ENCODE measurements at regions not wholly inside any gene's neighbourhood (a gene's known extent, or its start where the extent isn't known, plus 50 kb on each side); places are given as distances from the start of the nearest gene placed in this dataset.

DNA sequence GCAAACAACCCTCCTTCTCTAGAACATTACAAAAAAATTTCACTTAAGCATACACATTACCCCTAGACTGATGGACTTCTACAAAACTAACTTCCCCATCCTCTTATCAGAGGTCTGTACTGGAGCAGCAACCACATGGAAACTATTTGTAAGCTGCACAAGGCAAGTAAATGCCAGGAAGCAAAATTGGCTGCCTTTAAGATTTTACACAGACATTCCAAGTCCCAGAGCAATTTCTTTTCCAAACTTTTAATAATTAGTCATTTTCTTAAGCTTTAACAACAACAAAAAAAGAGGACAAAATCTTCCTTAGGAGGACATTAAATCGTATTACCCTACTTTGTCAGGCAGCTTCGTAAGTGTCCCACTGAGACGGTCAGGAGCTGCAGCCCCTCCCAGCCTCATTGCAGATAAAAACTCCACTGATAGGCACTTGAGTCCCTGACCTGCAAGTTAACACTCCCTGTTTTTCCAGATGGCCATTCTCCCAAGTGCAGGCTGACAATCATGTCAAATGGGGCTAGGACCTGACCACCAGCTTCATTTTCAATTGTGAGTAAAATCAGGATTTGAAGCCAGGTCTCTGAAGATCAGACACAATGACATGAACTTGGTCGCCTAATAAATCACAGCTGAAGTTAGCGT, 680.1 kb downstream of the DIAPH3 start:
- DNase-seq (ENCODE audit: low read depth) = no peak

DNA sequence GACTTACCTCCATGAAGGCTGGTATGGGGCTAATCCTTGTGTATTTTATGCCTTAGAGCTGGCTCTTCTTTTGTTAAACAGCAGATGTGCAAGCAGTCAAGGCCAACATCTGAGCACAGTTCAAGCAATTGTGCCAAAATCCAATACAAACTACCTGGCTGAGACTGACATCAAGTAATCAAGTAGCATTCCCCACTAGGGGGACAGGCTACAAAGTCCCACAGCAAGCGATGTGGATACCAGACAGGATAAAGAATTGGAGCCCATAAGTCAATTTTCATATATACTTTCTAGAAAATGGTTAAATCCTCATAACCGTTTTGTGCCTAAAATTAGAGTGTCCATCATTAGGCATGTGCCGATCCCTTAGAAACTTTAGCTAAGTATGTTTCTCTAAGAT, 675.8 kb downstream of the DIAPH3 start:
- no peak for DNase-seq (ENCODE audit: low read depth)

GRCh38 chr13:59488436-59488835, 675.3 kb downstream of the DIAPH3 start:
- peak; percentile 67 for DNase-seq (ENCODE audit: low read depth)

DNA sequence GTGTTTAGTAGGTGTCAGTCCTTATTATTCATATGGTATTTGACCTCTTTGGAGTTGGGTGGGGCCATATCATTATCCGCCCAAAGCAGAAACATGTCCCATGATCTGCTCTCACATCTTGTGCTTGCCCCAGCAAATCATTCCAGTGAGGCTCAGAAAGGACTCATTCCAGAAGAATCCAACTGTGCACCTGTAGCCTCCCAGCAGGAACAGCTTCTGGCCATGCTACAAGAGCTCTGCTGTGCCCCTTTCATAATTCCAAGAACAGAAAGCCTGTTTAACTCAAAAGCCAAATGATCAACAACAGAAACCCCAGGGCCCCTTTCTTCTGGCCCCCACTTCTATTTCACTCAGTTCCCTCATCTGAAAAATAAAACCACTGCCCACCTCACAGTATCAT, 673.1 kb downstream of the DIAPH3 start:
- DNase-seq (ENCODE audit: low read depth) = no peak

- DNase-seq (ENCODE audit: low read depth) = peak; percentile 18
These were observed 671.6 kb downstream of the DIAPH3 start for GRCh38 chr13:59492030-59492636.

DNA sequence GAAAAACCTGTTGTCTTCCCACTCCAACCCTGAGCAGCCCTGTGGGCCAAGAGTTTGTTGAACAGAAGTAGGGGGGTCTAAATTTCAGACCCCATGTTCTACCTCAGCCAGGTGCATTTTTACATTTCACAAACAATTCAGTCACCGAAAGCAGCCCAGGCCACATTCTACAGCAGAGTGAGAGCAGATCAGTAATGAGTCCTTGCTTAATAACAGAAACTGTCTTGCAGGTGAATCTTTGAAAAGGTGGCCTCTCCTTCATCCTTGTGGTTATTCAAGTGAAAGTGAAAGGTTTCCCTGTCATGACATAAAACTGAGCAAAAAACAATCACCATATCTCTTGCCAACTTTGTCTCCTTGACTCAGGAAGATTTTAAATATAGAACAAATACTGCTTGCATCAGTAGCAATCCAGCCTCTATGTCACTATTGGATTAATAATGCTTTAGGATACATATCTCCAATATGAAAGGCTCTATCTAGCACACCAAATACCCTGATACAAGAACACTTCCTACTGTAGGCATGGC, 670.2 kb downstream of the DIAPH3 start:
- no peak for DNase-seq (ENCODE audit: low read depth)

DNA sequence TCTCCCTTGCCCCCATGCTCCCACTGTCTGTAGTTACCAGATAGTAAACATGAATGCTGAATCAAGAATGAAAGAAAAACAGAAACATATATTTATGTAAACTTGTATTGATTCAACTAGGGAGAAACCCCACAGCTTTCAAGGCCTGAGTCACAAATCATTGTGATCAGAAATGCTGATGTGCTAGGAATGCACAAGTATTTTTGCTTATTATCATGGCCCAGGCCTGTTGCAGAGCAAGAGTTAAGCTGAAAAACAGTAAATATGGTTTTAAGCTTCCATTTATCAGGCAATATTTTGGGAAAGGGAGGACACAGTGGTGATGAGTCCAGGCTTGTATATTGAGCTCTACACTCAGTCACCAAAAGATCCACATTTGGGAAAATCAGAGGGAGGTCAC, 669.6 kb downstream of the DIAPH3 start:
- DNase-seq (ENCODE audit: low read depth) = no peak

GRCh38 chr13:59494560-59494970, 669.2 kb downstream of the DIAPH3 start:
- peak; percentile 63 for DNase-seq (ENCODE audit: low read depth)

- no peak for DNase-seq (ENCODE audit: low read depth)
These were observed 668.4 kb downstream of the DIAPH3 start for GRCh38 chr13:59495299-59495698.

GRCh38 chr13:59495936-59496512, 667.7 kb downstream of the DIAPH3 start:
- no peak for DNase-seq (ENCODE audit: low read depth)

DNA sequence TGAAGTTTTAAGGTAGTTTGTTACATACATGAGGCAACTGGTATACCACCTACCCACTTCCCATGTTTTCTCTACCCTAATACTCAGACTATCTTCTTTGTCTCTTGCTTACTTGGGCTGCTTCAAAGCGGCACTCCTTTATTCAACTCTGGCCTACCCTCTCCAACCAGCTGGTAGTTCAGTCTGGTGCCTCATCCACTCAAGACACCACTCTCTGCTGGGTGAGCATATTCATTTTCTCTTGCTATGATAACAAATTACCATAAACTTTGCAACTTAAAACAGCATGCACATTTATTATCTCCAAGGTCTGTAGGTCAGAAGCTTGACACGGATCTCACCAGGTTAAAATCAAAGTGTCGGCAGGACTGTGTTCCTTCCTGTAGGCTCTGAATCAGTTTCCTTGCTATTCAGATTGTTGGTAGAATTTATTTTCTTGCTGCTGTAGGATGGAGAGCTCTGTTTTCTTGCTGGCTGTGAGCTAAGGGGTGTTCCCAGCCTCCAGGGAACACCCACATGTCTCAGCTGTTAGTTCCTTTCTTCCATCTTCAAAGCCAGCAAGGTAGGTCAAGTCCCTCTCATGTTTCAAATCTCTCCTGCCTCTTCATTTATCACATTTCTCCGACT, 666.0 kb downstream of the DIAPH3 start:
- no peak for DNase-seq (ENCODE audit: low read depth)

GRCh38 chr13:59501004-59501403, 662.7 kb downstream of the DIAPH3 start:
- no peak for DNase-seq (ENCODE audit: low read depth)

GRCh38 chr13:59504407-59504806, 659.3 kb downstream of the DIAPH3 start:
- no peak for DNase-seq (ENCODE audit: low read depth)

- DNase-seq (ENCODE audit: low read depth) = no peak
These were observed 653.3 kb downstream of the DIAPH3 start for GRCh38 chr13:59510386-59510785.

- no peak for DNase-seq (ENCODE audit: low read depth)
These were observed 650.0 kb downstream of the DIAPH3 start for GRCh38 chr13:59513686-59514085.

GRCh38 chr13:59514316-59514715, 649.4 kb downstream of the DIAPH3 start:
- DNase-seq (ENCODE audit: low read depth) = no peak

- DNase-seq (ENCODE audit: low read depth) = no peak
These were observed 643.9 kb downstream of the DIAPH3 start for GRCh38 chr13:59519819-59520218.

DNA sequence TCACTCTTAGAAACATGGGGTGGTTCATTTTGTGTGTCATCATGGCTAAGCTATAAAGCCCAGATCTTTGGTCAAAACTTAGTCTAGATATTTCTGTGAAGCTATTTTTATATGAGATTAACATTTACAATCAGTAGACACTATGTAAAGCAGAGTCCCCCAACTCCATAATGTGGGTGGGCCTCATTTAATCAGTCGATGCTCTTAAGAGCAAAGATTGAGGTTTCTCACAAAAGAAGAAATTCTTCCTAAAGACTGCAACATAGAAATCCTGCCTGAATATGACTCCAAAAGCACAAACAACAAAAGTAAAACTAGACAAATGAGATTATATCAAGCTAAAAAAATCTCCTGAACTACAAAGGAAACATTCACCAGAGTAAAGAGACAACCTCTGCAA, 642.2 kb downstream of the DIAPH3 start:
- no peak for DNase-seq (ENCODE audit: low read depth)

- no peak for DNase-seq (ENCODE audit: low read depth)
These were observed 641.1 kb downstream of the DIAPH3 start for GRCh38 chr13:59522652-59523051.

DNA sequence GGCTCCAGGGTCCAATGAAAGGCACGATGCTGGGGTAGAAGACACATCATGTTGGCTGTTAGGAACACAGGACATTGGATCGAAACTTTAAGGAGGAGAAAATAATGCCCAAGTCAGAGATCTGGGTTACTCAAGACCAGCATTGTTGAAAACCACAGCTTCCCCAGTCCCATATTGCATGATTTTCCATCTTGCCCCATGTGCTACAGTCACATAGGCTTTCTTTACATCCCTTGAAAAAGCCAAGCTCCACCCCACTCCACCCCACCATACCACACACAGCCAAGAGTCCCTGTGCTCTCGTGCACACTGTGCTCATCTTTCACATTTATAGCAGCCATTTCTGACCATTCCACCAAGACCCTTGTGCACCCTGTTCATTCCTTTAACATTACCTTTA, 636.2 kb downstream of the DIAPH3 start:
- no peak for DNase-seq (ENCODE audit: low read depth)

DNA sequence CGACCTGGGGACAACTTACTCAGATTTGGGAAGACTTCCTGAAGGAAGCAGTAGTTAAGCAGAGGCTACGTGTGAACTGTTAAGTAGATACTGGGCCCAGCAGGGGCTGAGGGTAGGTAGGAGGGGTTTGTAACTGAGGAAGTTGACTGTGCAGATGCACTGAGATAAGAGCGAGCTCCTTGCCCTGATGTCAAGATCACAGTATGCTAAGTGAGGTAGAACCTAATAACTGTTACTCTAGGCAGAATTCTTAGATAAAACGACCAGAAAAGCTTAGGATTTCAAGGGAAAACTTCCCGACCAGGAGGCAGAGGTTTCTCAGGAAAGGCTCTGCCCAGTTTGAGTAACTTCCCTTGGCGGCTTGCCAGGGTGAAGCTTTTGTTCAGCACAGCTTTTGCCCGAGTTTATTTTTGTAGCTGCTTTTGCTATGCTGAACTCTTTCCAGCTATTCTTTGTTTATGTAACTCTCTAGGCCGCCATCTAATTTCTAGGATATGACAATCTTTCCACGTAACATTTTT, 632.1 kb downstream of the DIAPH3 start:
- DNase-seq (ENCODE audit: low read depth) = peak; percentile 83

DNA sequence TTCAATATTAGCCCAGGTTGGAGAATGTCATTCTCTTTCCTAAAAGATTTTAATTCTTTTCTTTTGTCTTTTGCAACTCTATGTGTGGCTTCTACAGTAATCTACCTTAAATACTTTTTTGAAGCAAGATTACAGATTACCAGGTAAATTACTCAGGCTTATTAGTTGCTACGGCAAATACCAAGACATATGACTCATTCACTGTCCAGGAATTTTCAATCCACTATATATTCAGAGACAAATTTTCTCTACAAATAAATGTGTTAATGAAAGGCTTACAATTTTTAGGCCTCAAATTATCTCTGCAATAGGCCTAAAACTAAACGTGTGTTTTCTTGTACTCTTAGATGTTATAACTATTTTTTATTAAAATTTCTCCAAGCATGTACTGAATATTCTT, 631.3 kb downstream of the DIAPH3 start:
- peak; percentile 19 for DNase-seq (ENCODE audit: low read depth)
